NCI-H524 treated with DMSO at 0.1 percent for 48 hours (cell line): ENCODE measurements at regions not wholly inside any gene's neighbourhood (a gene's known extent, or its start where the extent isn't known, plus 50 kb on each side); places are given as distances from the start of the nearest gene placed in this dataset.

Experiments
- DNase-seq: peaks from one replicate; lab custom pipeline; 2025; lab: John Stamatoyannopoulos, UW

GRCh38 chr6:126091466-126091865, 105.1 kb downstream of the TRMT11 start:
- no peak for DNase-seq

GRCh38 chr6:126093108-126093507, 106.8 kb downstream of the TRMT11 start:
- DNase-seq, result no peak

GRCh38 chr6:126094411-126094810, 108.1 kb downstream of the TRMT11 start:
- no peak for DNase-seq

- DNase-seq, result no peak
Measured at GRCh38 chr6:126100386-126100785, 114.0 kb downstream of the TRMT11 start.

GRCh38 chr6:126102358-126102757, 116.0 kb downstream of the TRMT11 start:
- no peak for DNase-seq

GRCh38 chr6:126103993-126104392, 117.7 kb downstream of the TRMT11 start:
- no peak for DNase-seq

GRCh38 chr6:126107475-126108166, 121.3 kb downstream of the TRMT11 start:
- DNase-seq, result no peak

GRCh38 chr6:126110512-126111270, 124.4 kb downstream of the TRMT11 start:
- DNase-seq, result no peak

GRCh38 chr6:126111327-126111726, 125.0 kb downstream of the TRMT11 start:
- DNase-seq, result no peak

GRCh38 chr6:126112171-126112632, 125.9 kb downstream of the TRMT11 start:
- DNase-seq, result no peak

GRCh38 chr6:126113261-126113660, 126.9 kb downstream of the TRMT11 start:
- DNase-seq, result no peak

GRCh38 chr6:126117251-126117650, 130.9 kb downstream of the TRMT11 start:
- DNase-seq, result no peak

GRCh38 chr6:126118058-126118755, 131.9 kb downstream of the TRMT11 start:
- DNase-seq, result peak; percentile 76

GRCh38 chr6:126118936-126119335, 132.6 kb downstream of the TRMT11 start:
- DNase-seq, result no peak

GRCh38 chr6:126123226-126123625, 136.9 kb downstream of the TRMT11 start:
- DNase-seq, result no peak

- DNase-seq, result peak; percentile 42
Measured at GRCh38 chr6:126127659-126128058, 141.3 kb downstream of the TRMT11 start.

- DNase-seq, result no peak
Measured at GRCh38 chr6:126131246-126131645, 144.9 kb downstream of the TRMT11 start.

- DNase-seq, result no peak
Measured at GRCh38 chr6:126133984-126134383, 147.6 kb downstream of the TRMT11 start.

GRCh38 chr6:126134491-126134890, 148.2 kb downstream of the TRMT11 start:
- no peak for DNase-seq

- DNase-seq, result no peak
Measured at GRCh38 chr6:126140015-126140414, 153.7 kb downstream of the TRMT11 start.

GRCh38 chr6:126143761-126144251, 157.5 kb downstream of the TRMT11 start:
- peak; percentile 37 for DNase-seq

GRCh38 chr6:126145351-126145750, 159.0 kb downstream of the TRMT11 start:
- DNase-seq, result no peak
